HFF-Myc (cell line): ENCODE measurements at regions not wholly inside any gene's neighbourhood (a gene's known extent, or its start where the extent isn't known, plus 50 kb on each side); places are given as distances from the start of the nearest gene placed in this dataset.

Source experiments
- DNase-seq: peaks from one replicate; pipeline ENCODE4 v3.0.0-alpha.2; 2011; ENCODE audit warnings: low read depth; ENCODE audit errors: extremely low read depth
- H3K4me3 ChIP-seq: replicated peaks from 2 replicates; pipeline ENCODE4 v1.5.1; 2011; ENCODE audit warnings: low read depth, mild to moderate bottlenecking, control low read depth, low read length
- CTCF ChIP-seq: IDR thresholded peaks from 2 replicates; pipeline ENCODE4 v1.5.1; 2012; ENCODE audit warnings: mild to moderate bottlenecking, low read depth, low read length, control low read depth; ENCODE audit errors: missing control alignments

- no peak overlapping the region for H3K4me3 ChIP-seq
- no peak for TF ChIP-seq CTCF
- DNase-seq = no peak
These were observed 212.7 kb upstream of the PMFBP1 start for GRCh38 chr16:72384651-72385050.

- H3K4me3 ChIP-seq = no peak overlapping the region
- TF ChIP-seq CTCF = no peak
- DNase-seq = no peak
These were observed 208.3 kb upstream of the PMFBP1 start for GRCh38 chr16:72380283-72380682.

GRCh38 chr16:72373201-72373600 is 201.2 kb upstream of the PMFBP1 start:
- TF ChIP-seq CTCF = no peak
- DNase-seq = no peak

GRCh38 chr16:72372087-72373045 is 200.4 kb upstream of the PMFBP1 start:
- DNase-seq = no peak
- H3K4me3 ChIP-seq = no peak overlapping the region
- TF ChIP-seq CTCF = no peak

More at GRCh38 chr16:72373201-72373600, 201.2 kb upstream of the PMFBP1 start:
- H3K4me3 ChIP-seq = no peak overlapping the region

GRCh38 chr16:72371307-72372086 is 199.5 kb upstream of the PMFBP1 start:
- no peak overlapping the region for H3K4me3 ChIP-seq
- DNase-seq = peak; percentile 20
- TF ChIP-seq CTCF = no peak

- TF ChIP-seq CTCF = no peak
- no peak for DNase-seq
- no peak overlapping the region for H3K4me3 ChIP-seq
These were observed 197.3 kb upstream of the PMFBP1 start for GRCh38 chr16:72369274-72369673.
